ENCODE measurements at regions not wholly inside any gene's neighbourhood (a gene's known extent, or its start where the extent isn't known, plus 50 kb on each side); places are given as distances from the start of the nearest gene placed in this dataset.

GRCh38 chr16:79754081-79754480, 153.5 kb upstream of the MAF start:
- Histone ChIP-seq H3K9me2 (replicated peaks; ENCODE audit: control insufficient read depth, low read length) (no peaks in the 10 kb centered on the region), H3K36me3 (ENCODE audit: control insufficient read depth, low read length) (no peaks in the 10 kb centered on the region), H3K4me1 (ENCODE audit: control insufficient read depth, low read length) (no peaks in the 10 kb centered on the region), H3K9me3 (ENCODE audit: control insufficient read depth, insufficient read depth, low read length) (no peaks in the 10 kb centered on the region), H3K4me2 (ENCODE audit: low read length) (no peak overlapping the region), H3K27ac (ENCODE audit: low read depth, low read length) (no peak overlapping the region), H3F3A (ENCODE audit: control insufficient read depth, insufficient read depth) (no peaks in the 10 kb centered on the region), H4K20me1 (ENCODE audit: control insufficient read depth, insufficient read depth, low read depth, low read length) (no peaks in the 10 kb centered on the region), H3K4me3 (ENCODE audit: low read length) (no peak overlapping the region), H3K27me3 (ENCODE audit: control insufficient read depth, low read length) (no peaks in the 10 kb centered on the region), H3K79me2 (ENCODE audit: control insufficient read depth, low read length) (no peaks in the 10 kb centered on the region)
- TF ChIP-seq CTCF (IDR thresholded peaks at IDR 0.05; ENCODE audit: low read depth, low read length, poor library complexity, severe bottlenecking) (no peak), EZH2phosphoT487 (IDR thresholded peaks at IDR 0.05; ENCODE audit: borderline replicate concordance, low read length) (no peak)

GRCh38 chr16:79753286-79753685, 152.7 kb upstream of the MAF start:
- H3K4me3 ChIP-seq (ENCODE audit: low read length), result no peak overlapping the region
- no peaks in the 10 kb centered on the region for H3K79me2 ChIP-seq (ENCODE audit: control insufficient read depth, low read length)
- no peaks in the 10 kb centered on the region for H3K9me2 ChIP-seq (replicated peaks; ENCODE audit: control insufficient read depth, low read length)
- TF ChIP-seq EZH2phosphoT487 (IDR thresholded peaks at IDR 0.05; ENCODE audit: borderline replicate concordance, low read length) (no peak), CTCF (IDR thresholded peaks at IDR 0.05; ENCODE audit: low read depth, low read length, poor library complexity, severe bottlenecking) (no peak)
- no peaks in the 10 kb centered on the region for H3K27me3 ChIP-seq (ENCODE audit: control insufficient read depth, low read length)
- no peaks in the 10 kb centered on the region for H3K9me3 ChIP-seq (ENCODE audit: control insufficient read depth, insufficient read depth, low read length)
- no peaks in the 10 kb centered on the region for H3K4me1 ChIP-seq (ENCODE audit: control insufficient read depth, low read length)
- no peaks in the 10 kb centered on the region for H3F3A ChIP-seq (ENCODE audit: control insufficient read depth, insufficient read depth)
- no peak overlapping the region for H3K4me2 ChIP-seq (ENCODE audit: low read length)
- H4K20me1 ChIP-seq (ENCODE audit: control insufficient read depth, insufficient read depth, low read depth, low read length), result no peaks in the 10 kb centered on the region
- H3K27ac ChIP-seq (ENCODE audit: low read depth, low read length), result no peak overlapping the region
- no peaks in the 10 kb centered on the region for H3K36me3 ChIP-seq (ENCODE audit: control insufficient read depth, low read length)

- H3K9me3 ChIP-seq (ENCODE audit: control insufficient read depth, insufficient read depth, low read length), result no peaks in the 10 kb centered on the region
- no peaks in the 10 kb centered on the region for H3K27me3 ChIP-seq (ENCODE audit: control insufficient read depth, low read length)
- H3K27ac ChIP-seq (ENCODE audit: low read depth, low read length), result no peak overlapping the region
Measured at GRCh38 chr16:79752396-79752795, 151.9 kb upstream of the MAF start.

More at GRCh38 chr16:79752396-79752795, 151.9 kb upstream of the MAF start:
- TF ChIP-seq EZH2phosphoT487 (IDR thresholded peaks at IDR 0.05; ENCODE audit: borderline replicate concordance, low read length) (no peak), CTCF (IDR thresholded peaks at IDR 0.05; ENCODE audit: low read depth, low read length, poor library complexity, severe bottlenecking) (no peak)
- H3K4me2 ChIP-seq (ENCODE audit: low read length), result no peak overlapping the region
- no peaks in the 10 kb centered on the region for H4K20me1 ChIP-seq (ENCODE audit: control insufficient read depth, insufficient read depth, low read depth, low read length)
- H3K36me3 ChIP-seq (ENCODE audit: control insufficient read depth, low read length), result no peaks in the 10 kb centered on the region
- no peaks in the 10 kb centered on the region for H3K9me2 ChIP-seq (replicated peaks; ENCODE audit: control insufficient read depth, low read length)
- no peaks in the 10 kb centered on the region for H3K4me1 ChIP-seq (ENCODE audit: control insufficient read depth, low read length)
- no peak overlapping the region for H3K4me3 ChIP-seq (ENCODE audit: low read length)
- no peaks in the 10 kb centered on the region for H3K79me2 ChIP-seq (ENCODE audit: control insufficient read depth, low read length)
- no peaks in the 10 kb centered on the region for H3F3A ChIP-seq (ENCODE audit: control insufficient read depth, insufficient read depth)

All from DOHH2 (cell line).